ELR (cell line): ENCODE measurements at regions not wholly inside any gene's neighbourhood (a gene's known extent, or its start where the extent isn't known, plus 50 kb on each side); places are given as distances from the start of the nearest gene placed in this dataset.

Experiments used
- DNase-seq: peaks from one replicate; pipeline ENCODE4 v3.0.0-alpha.2; 2015; ENCODE audit warnings: low read depth

DNA sequence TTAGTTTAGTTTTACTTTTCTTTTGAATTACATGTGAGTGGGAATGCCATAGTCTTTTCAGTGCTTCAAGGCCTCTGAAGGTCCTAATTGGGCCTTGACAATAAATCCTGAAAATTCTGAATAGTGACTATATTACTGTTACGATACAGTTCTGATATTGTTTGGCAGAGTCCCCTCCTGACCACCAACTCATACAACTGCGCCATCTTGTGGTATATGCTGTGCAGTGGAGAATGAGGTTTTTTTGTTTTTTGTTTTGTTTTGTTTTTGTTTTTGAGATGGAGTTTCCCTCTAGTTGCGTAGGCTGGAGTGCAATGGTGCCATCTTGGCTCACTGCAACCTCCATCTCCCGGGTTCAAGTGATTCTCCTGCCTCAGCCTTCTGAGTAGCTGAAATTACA lies 56.6 kb upstream of the CHRDL1 start:
- DNase-seq = peak; percentile 53

DNA sequence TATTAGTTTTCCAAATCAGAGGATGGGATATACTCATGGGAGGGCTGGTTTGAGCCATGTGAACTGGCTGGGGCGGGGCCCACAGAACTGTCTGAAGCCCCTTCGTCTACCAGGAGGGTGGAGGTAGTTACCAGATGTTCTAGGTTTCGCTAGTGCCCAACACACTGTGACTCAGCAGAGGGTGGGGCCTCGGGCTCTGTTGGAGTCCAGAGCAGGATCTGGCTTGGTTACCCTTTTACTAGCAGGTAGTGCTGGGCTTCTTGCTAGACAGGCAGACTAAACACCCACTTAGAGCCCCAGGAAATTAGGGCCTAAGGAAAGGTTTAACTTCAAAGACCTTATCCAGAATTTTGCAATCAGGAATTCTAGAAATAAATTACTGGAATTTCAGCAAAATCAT lies 56.2 kb upstream of the CHRDL1 start:
- peak; percentile 60 for DNase-seq

DNA sequence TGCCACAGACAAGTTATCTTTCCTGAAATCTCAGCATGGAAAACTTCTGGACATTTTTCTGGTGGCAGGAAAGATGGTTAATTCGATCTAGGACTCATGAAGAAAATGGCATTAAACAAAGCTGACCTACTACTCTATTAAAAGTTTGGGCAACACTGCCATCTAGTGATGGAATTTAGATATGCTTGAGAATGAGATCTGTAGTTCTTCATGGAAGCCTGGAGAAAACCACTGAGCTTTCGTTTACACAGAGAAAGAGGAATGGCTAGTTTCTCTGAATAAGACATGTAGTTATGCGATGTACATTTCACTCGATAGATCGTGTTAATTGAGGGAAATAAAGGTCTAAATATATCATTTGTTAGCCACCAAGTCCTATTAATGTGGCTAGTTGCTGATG lies 51.7 kb upstream of the CHRDL1 start:
- peak; percentile 72 for DNase-seq

DNA sequence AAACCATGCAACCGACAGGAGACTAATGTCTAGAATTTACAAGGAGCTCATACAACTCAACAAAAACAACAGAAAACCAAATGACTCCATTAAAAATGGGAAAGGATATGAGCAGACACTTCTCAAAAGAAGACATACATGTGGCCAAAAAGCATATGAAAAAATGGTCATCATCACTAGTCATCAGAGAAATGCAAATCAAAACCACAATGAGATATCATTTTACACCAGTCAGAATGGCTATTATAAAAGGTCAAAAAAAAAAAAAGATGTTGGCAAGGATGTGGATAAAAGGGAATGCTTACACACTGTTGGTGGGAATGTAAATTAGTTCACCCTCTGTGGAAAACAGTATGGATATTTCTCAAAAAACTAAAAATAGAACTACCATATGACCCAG lies 50.5 kb upstream of the CHRDL1 start:
- DNase-seq = peak; percentile 64
